ENCODE measurements at regions not wholly inside any gene's neighbourhood (a gene's known extent, or its start where the extent isn't known, plus 50 kb on each side); places are given as distances from the start of the nearest gene placed in this dataset.

- TF ChIP-seq, protein P1, sequence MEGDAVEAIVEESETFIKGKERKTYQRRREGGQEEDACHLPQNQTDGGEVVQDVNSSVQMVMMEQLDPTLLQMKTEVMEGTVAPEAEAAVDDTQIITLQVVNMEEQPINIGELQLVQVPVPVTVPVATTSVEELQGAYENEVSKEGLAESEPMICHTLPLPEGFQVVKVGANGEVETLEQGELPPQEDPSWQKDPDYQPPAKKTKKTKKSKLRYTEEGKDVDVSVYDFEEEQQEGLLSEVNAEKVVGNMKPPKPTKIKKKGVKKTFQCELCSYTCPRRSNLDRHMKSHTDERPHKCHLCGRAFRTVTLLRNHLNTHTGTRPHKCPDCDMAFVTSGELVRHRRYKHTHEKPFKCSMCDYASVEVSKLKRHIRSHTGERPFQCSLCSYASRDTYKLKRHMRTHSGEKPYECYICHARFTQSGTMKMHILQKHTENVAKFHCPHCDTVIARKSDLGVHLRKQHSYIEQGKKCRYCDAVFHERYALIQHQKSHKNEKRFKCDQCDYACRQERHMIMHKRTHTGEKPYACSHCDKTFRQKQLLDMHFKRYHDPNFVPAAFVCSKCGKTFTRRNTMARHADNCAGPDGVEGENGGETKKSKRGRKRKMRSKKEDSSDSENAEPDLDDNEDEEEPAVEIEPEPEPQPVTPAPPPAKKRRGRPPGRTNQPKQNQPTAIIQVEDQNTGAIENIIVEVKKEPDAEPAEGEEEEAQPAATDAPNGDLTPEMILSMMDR (IDR thresholded peaks at IDR 0.05), result no peak
- TF ChIP-seq POLR2AphosphoS5 (IDR thresholded peaks at IDR 0.05), result no peak
These were observed 205.0 kb upstream of the N4BP1 start for GRCh38 chr16:48814994-48815393.
